Stomach (tissue), 4 donors: ENCODE measurements at regions not wholly inside any gene's neighbourhood (a gene's known extent, or its start where the extent isn't known, plus 50 kb on each side); places are given as distances from the start of the nearest gene placed in this dataset.
"Not testable (repeated sequence)": the region's sequence is repeated elsewhere in the genome, so short reads cannot be mapped to it uniquely, and the experiment has no call there.

Experiments
- EP300 ChIP-seq: sonication (generic); formaldehyde crosslinking; IDR thresholded peaks from one replicate; pipeline ENCODE4 v1.6.1; 2017; ENCODE audit warnings: antibody characterized with exemption
- POLR2A ChIP-seq, 4 donors: fragments of 450-650 bp; IDR thresholded peaks; one replicate each; pipeline ENCODE4 v1.6.1; 2016; ENCODE audit warnings: antibody characterized with exemption in 4 of 4, control low read depth in 2 of 4, mild to moderate bottlenecking in 1 of 4, moderate library complexity in 1 of 4
- POLR2AphosphoS5 ChIP-seq, 3 donors: sonication (generic); formaldehyde crosslinking; IDR thresholded peaks; one replicate each; pipeline ENCODE4 v1.6.1; 2016; ENCODE audit warnings: antibody characterized with exemption in 3 of 3
- TF ChIP-seq, protein P1 (sequence below), 7 experiments: fragments of 450-650 bp in 4 of 7; fragments of 200-600 bp in 3 of 7; sonication (generic) in 3 of 7; IDR thresholded peaks; one replicate each; pipeline ENCODE4 v1.5.1; 2016 to 2019; ENCODE audit warnings: antibody characterized with exemption in 7 of 7, control low read depth in 2 of 7, mild to moderate bottlenecking in 1 of 7

DNA sequence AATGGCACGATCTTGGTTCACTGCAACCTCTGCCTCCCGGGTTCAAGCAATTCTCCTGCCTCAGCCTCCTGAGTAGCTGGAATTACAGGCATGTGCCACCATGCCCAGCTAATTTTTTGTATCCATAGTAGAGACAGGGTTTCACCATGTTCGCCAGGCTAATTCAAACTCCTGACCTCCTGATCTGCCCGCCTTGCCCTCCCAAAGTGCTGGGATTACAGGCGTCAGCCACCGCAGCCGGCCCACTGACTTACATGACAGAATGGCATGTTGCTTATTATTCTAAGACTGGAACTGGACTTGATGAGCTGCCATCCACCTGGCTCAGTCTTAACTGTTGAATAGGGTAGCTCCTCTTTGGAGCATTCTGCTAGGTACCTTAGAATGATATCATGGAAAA lies 363.6 kb upstream of the CCNH start:
- not testable (repeated sequence) for TF ChIP-seq POLR2A (IDR thresholded peaks at IDR 0.05); EP300; POLR2AphosphoS5 (IDR thresholded peaks at IDR 0.05)
- TF ChIP-seq, protein P1, sequence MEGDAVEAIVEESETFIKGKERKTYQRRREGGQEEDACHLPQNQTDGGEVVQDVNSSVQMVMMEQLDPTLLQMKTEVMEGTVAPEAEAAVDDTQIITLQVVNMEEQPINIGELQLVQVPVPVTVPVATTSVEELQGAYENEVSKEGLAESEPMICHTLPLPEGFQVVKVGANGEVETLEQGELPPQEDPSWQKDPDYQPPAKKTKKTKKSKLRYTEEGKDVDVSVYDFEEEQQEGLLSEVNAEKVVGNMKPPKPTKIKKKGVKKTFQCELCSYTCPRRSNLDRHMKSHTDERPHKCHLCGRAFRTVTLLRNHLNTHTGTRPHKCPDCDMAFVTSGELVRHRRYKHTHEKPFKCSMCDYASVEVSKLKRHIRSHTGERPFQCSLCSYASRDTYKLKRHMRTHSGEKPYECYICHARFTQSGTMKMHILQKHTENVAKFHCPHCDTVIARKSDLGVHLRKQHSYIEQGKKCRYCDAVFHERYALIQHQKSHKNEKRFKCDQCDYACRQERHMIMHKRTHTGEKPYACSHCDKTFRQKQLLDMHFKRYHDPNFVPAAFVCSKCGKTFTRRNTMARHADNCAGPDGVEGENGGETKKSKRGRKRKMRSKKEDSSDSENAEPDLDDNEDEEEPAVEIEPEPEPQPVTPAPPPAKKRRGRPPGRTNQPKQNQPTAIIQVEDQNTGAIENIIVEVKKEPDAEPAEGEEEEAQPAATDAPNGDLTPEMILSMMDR (IDR thresholded peaks at IDR 0.05): not testable (repeated sequence)
